Epithelial cell of proximal tubule (primary cell): ENCODE measurements at regions not wholly inside any gene's neighbourhood (a gene's known extent, or its start where the extent isn't known, plus 50 kb on each side); places are given as distances from the start of the nearest gene placed in this dataset.

Experiments
- DNase-seq: peaks from one replicate; pipeline ENCODE4 v3.0.0-alpha.2; 2011; ENCODE audit warnings: low read depth
- H3K4me3 ChIP-seq: 2 replicates; pipeline ENCODE4 v1.5.1; 2011; ENCODE audit warnings: low read depth, mild to moderate bottlenecking, low read length
- TF ChIP-seq, protein P1 (sequence below): conservative IDR thresholded peaks from 2 replicates; pipeline ENCODE4 v1.5.1; 2012; ENCODE audit warnings: low read depth, mild to moderate bottlenecking, low read length

DNA sequence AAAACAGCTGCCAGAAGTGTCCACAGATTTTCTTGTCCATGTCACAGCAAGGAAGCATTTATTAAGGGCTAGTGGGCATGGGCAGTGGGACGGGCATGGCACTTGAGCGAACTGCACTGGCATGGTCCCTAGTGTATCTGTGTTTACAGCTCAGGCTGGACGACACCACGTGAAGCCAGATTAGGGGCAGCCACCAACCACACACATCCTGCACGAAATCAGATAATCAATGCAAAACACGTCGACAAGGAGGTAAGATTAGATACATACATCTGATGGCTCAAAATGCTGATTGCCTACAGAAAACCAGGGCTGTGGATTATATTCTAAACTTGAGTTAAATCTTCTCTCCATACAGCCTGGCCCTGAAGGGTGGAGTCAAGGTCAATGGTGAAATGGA is 103.8 kb upstream of the ATP6AP2 start:
- no peak overlapping the region for H3K4me3 ChIP-seq
- DNase-seq, result no peak
- TF ChIP-seq, protein P1, sequence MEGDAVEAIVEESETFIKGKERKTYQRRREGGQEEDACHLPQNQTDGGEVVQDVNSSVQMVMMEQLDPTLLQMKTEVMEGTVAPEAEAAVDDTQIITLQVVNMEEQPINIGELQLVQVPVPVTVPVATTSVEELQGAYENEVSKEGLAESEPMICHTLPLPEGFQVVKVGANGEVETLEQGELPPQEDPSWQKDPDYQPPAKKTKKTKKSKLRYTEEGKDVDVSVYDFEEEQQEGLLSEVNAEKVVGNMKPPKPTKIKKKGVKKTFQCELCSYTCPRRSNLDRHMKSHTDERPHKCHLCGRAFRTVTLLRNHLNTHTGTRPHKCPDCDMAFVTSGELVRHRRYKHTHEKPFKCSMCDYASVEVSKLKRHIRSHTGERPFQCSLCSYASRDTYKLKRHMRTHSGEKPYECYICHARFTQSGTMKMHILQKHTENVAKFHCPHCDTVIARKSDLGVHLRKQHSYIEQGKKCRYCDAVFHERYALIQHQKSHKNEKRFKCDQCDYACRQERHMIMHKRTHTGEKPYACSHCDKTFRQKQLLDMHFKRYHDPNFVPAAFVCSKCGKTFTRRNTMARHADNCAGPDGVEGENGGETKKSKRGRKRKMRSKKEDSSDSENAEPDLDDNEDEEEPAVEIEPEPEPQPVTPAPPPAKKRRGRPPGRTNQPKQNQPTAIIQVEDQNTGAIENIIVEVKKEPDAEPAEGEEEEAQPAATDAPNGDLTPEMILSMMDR, result no peak

DNA sequence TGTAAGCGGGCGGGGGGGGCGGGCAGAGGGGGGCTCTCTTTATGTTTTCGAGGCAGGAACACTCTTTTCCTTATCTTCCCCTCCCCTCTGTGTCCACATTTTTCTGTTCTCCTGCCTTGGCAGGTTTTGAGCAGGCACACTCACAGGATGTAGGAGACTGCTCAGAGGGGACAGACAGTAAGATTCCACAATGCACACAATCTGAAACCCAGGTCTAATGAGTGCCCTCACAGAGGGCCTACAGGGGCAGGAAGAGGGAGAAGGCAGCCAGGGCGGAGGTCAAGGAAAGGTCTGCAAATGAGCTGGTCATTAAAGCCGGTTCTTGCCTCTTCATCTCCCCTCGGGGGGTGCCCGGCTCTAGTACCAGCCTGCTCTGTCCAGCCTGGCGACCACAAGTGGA is 106.1 kb upstream of the ATP6AP2 start:
- H3K4me3 ChIP-seq, result no peak overlapping the region
- no peak for DNase-seq
- TF ChIP-seq, protein P1, result no peak

DNA sequence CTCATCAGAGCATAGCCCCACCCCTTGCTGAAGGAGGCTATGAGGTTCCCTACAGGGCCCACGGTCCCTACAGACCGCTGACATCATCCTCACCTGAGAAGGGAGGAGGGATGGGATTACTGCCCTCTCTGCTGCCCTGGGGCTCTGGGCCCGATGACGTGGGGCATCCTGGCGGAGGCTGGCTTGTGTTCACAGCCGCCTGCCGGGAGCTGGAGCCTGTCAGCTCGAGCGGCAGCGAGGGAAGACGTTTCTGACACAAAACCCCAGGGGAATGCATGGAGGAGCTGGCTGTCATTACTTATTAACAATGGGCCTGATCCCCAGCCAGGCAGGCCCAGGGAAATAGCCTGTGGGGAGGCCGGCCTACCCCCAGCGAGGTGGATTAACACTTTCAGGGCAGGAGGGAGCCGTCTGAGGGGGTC is 106.6 kb upstream of the ATP6AP2 start:
- no peak overlapping the region for H3K4me3 ChIP-seq
- no peak for DNase-seq
- TF ChIP-seq, protein P1, result no peak

DNA sequence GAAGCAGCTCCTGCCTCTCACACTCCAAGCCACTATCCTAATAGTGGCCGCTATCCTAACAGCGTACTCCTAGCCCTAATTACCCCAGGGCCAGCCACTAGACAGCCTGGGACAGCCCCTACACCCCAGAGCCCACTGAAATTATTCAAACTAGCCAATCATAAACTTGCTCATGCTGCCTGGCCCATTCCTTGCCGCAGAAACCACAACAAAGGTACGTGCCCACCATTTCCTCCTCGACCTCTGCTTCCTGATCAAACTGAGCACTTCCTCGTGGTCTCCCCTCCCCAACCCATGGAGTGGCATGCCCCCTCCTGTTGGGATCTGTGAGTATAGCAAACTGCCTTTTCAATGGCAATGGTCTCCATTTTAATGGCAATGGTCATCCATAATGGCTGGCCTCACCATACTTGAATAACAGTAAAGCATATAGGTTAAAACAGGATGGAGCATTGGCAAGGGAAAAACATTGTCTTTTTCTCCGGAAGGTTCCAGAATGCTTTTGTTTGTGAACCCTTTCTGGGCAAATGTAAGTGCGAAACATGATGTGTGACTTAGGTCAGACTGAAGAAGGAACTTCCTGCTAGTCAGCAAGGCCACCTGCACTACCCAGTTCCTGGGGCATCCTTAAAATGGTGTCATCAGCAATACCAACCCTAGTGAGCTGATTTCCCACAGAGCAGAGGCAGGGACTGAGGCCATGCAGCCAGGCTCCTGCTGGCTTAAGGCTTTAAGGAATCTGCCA is 107.1 kb upstream of the ATP6AP2 start:
- DNase-seq, result no peak
- TF ChIP-seq, protein P1, result no peak

DNA sequence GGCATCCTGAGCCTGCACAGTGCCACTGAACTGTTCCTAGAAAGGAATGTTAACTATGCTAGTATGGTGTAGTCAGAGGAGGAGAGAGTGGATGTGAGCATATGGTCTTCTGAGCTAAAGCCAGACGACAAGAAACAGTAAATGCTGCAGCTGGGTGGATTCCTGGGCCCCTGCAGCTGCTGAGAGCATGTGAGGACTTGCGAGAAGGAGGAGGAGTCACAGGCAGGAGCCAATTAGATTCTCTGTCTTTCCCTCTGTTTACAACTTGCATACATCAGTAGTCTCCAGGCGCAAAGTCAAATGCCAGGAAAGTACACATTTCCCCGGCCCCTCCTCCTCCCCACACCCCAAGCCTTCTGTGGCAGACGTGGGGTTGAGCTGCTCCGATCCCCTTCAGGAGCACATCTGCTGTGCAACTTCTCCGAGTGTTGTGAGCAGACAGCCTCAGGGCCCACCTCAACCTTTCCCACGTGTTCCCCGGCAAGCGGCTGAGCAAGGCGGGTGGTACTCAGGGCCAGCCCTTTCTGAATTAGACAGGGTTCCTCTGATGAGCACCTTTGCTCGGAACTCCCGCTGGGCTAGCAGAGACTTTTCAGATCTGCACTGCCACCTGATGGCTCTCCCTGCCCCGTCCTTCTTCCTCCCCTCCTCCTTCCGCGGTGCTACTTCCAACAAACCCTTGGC is 108.7 kb upstream of the ATP6AP2 start:
- no peak for DNase-seq
- TF ChIP-seq, protein P1, result peak; percentile 31
- no peak overlapping the region for H3K4me3 ChIP-seq

More for the DNA sequence above, 107.1 kb upstream of the ATP6AP2 start:
- no peak overlapping the region for H3K4me3 ChIP-seq

DNA sequence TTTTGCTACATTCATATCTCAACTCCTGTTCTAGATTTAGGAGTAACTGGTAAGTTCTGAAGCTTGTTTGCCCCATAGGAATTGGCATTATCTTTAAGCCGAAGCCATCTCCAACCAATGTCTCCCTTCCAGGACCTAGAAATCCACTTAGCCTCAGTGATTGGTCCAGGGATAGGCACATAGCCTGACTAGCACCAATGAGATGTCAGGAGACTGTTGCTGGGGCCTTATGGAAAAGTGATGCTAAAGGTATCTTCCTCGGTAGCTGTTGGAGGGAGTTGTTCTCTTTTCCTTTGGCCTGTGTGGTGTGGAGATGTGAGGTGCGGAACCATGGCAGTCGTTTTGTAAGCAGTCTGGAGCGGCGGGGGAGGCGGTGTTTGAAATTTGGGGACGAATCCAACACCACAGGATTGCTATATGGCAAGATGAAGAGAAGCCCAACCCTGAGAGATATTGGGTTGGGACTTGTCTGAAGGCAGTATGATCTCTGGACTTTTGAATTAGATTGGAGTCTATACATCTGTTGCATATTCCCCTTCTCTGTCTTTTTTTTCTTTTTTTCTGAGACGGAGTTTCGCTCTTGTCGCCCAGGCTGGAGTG is 109.8 kb upstream of the ATP6AP2 start:
- TF ChIP-seq, protein P1, result no peak
- no peak for DNase-seq
- H3K4me3 ChIP-seq, result no peak overlapping the region

DNA sequence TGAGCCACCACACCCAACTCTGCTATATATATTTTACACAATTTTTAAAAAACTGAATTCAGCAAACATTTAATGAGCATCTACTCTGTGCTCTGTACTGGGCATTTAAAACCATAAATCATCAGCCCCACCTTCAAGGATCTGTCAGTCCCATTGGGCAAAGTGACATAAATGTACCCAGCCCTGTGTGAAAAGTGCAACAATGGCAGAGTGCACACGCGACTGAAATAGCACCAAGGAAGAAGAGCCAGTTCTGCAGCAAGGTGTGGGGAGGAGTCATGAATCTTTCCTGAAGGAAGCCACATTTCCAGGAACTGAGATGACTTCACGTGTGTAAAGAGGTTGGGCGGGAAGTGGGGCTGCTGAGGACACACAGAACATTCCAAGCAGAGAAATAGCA is 111.5 kb upstream of the ATP6AP2 start:
- no peak overlapping the region for H3K4me3 ChIP-seq
- DNase-seq, result no peak
- TF ChIP-seq, protein P1, result no peak
